ENCODE measurements at regions not wholly inside any gene's neighbourhood (a gene's known extent, or its start where the extent isn't known, plus 50 kb on each side); places are given as distances from the start of the nearest gene placed in this dataset.

DNA sequence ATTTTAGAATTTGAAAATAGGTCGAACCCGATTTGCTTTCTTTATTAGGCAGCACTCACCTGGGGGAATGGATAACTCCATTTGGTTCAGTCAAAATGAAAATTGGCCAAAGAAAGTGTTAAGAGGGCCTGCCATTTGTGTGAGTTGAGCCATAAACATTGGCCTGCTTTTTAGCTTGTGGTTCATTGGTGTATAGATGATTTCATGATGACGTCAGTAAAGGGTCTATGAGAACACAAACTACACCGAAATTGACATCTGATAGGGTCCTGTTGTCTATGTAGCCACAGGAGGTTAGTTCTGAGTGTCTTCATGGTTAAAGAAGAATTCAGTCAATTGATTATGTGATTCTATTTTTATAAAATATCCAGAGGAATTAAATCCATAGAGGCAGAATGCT lies 1001.5 kb upstream of the EEF2KMT start:
- H3K4me3 ChIP-seq (replicated peaks in 1 of 2; ENCODE audit: low read depth in 2 of 2, low read length in 2 of 2): no peak overlapping the region
- no peak for DNase-seq (ENCODE audit: low read depth in 2 of 2)
- no peak for TF ChIP-seq CTCF (IDR thresholded peaks at IDR 0.05; ENCODE audit: low read depth, low read length)

DNA sequence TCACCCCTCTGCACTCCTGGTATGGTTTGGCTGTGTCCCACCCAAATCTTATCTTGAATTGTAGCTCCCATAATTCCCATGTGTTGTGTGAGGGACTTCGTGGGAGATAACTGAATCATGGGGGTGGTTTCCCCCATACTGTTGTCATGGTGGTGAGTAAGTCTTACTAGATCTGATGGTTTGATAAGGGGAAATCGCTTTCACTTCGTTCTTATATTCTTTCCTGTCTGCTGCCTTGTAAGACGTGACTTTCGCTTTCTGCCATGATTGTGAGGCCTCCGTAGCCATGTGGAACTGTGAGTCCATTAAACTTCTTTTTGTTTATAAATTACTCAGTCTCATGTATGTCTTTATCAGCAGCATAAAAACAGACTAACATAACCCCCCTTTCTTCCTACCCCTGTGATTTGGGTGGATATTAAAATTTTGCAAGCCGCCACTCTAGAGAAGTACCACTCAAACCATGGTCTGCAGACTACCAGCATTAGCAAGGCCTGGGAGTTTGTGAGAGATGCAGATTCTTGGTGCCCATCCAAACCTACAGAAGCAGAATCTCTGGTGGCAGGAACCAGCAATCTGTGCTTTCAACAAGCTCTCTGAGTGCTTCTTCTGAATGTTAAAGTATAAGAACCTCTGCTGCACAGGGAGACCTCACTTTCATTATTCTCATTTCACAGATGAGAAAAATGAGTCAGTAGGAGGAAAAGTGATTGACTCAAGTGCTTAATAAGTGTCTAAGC lies 999.5 kb upstream of the EEF2KMT start:
- TF ChIP-seq CTCF (IDR thresholded peaks at IDR 0.05; ENCODE audit: low read depth, low read length): no peak
- H3K4me3 ChIP-seq (replicated peaks in 1 of 2; ENCODE audit: low read depth in 2 of 2, low read length in 2 of 2): no peak overlapping the region
- DNase-seq (ENCODE audit: low read depth in 2 of 2): no peak

DNA sequence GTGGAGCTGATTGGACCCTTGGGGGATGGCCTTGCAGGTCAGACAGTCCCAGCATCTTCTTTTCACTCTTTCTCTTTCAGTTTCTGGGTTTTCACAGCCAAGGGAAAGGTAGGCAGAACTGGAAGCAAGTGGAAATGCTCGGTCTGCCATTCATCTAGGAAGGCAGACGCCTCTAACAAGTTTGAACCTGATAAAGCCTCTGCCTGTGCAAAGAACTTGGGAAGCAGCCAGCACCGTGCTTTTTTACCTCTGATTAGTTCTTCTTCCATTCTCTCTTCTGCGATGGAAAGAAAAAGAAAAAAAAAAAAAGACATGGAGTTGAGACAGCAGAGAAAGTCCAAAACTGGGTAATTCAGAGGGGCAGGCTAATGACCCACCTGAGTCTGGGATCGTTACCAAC lies 997.8 kb upstream of the EEF2KMT start:
- no peak overlapping the region for H3K4me3 ChIP-seq (replicated peaks in 1 of 2; ENCODE audit: low read depth in 2 of 2, low read length in 2 of 2)
- no peak for TF ChIP-seq CTCF (IDR thresholded peaks at IDR 0.05; ENCODE audit: low read depth, low read length)
- DNase-seq (ENCODE audit: low read depth in 2 of 2): no peak

GRCh38 chr16:6091021-6091420 lies 993.4 kb upstream of the EEF2KMT start:
- no peak for TF ChIP-seq CTCF (IDR thresholded peaks at IDR 0.05; ENCODE audit: low read depth, low read length)
- DNase-seq (ENCODE audit: low read depth in 2 of 2): no peak
- H3K4me3 ChIP-seq (replicated peaks in 1 of 2; ENCODE audit: low read depth in 2 of 2, low read length in 2 of 2): no peak overlapping the region

- peak; percentile 35 for TF ChIP-seq CTCF (IDR thresholded peaks at IDR 0.05; ENCODE audit: low read depth, low read length)
- no peak overlapping the region for H3K4me3 ChIP-seq (replicated peaks in 1 of 2; ENCODE audit: low read depth in 2 of 2, low read length in 2 of 2)
- peak in 1 of 2 donors; percentile 3 for DNase-seq (ENCODE audit: low read depth in 2 of 2)
Measured at GRCh38 chr16:6081320-6081976, 983.9 kb upstream of the EEF2KMT start.

- no peak for TF ChIP-seq CTCF (IDR thresholded peaks at IDR 0.05; ENCODE audit: low read depth, low read length)
- DNase-seq (ENCODE audit: low read depth in 2 of 2): no peak
- no peak overlapping the region for H3K4me3 ChIP-seq (replicated peaks in 1 of 2; ENCODE audit: low read depth in 2 of 2, low read length in 2 of 2)
Measured at GRCh38 chr16:6076631-6077030, 979.0 kb upstream of the EEF2KMT start.
